ENCODE measurements at regions not wholly inside any gene's neighbourhood (a gene's known extent, or its start where the extent isn't known, plus 50 kb on each side); places are given as distances from the start of the nearest gene placed in this dataset.
A peak's percentile ranks its signal among the peaks of the same experiment; 100 is the strongest.

GRCh38 chr13:23074075-23074828 lies 106.5 kb upstream of the SGCG start:
- no peak overlapping the region for H3K27ac ChIP-seq
- ATAC-seq: peak in 1 of 4 donors; percentile 86
- peaks cover 0 to 9% (median 0%) of the 10 kb centered on the region in 12 donors for H3K9me3 ChIP-seq
- TF ChIP-seq CTCF (IDR thresholded peaks at IDR 0.05): no peak
- TF ChIP-seq POLR2A (IDR thresholded peaks at IDR 0.05): no peak
- no peaks in the 10 kb centered on the region for H3K36me3 ChIP-seq
- 57 to 67% (median 58%) methylated on average over 5 of the region's 5 CpGs for WGBS, 4 donors
- H3K27me3 ChIP-seq: peaks cover 0 to 4% (median 0%) of the 10 kb centered on the region in 9 donors
- no peak for DNase-seq
- intact Hi-C loops (cut with DNase I): no loop called here
- no peaks in the 10 kb centered on the region for H3K4me1 ChIP-seq
- H3K4me3 ChIP-seq: no peak overlapping the region

GRCh38 chr13:23081220-23081619 lies 99.6 kb upstream of the SGCG start:
- Histone ChIP-seq H3K4me1 (no peaks in the 10 kb centered on the region), H3K4me3 (no peak overlapping the region), H3K36me3 (no peaks in the 10 kb centered on the region), H3K27me3 (peaks cover 0 to 4% (median 0%) of the 10 kb centered on the region in 9 donors), H3K27ac (no peak overlapping the region), H3K9me3 (no peaks in the 10 kb centered on the region)
- intact Hi-C loops (cut with DNase I): no loop called here
- no peak for DNase-seq
- TF ChIP-seq POLR2A (IDR thresholded peaks at IDR 0.05): no peak
- no peak for ATAC-seq
- WGBS, 4 donors: 79 to 89% (median 85%) methylated on average over 5 of the region's 5 CpGs

- Histone ChIP-seq H3K4me3 (no peak overlapping the region), H3K36me3 (no peaks in the 10 kb centered on the region), H3K27ac (no peak overlapping the region), H3K27me3 (peaks cover 0 to 4% (median 0%) of the 10 kb centered on the region in 9 donors), H3K9me3 (no peaks in the 10 kb centered on the region), H3K4me1 (no peaks in the 10 kb centered on the region)
- ATAC-seq (no peak), DNase-seq (no peak)
- no peak for TF ChIP-seq CTCF (IDR thresholded peaks at IDR 0.05)
- no peak for TF ChIP-seq POLR2A (IDR thresholded peaks at IDR 0.05)
- intact Hi-C loops (cut with DNase I): no loop called here
- WGBS, 4 donors: 42 to 55% (median 48%) methylated on average over 7 of the region's 7 CpGs
Observed at GRCh38 chr13:23081901-23082300, 98.9 kb upstream of the SGCG start.

- Histone ChIP-seq H3K27ac (no peak overlapping the region), H3K27me3 (no peaks in the 10 kb centered on the region), H3K9me3 (no peaks in the 10 kb centered on the region), H3K36me3 (no peaks in the 10 kb centered on the region), H3K4me1 (no peaks in the 10 kb centered on the region), H3K4me3 (no peak overlapping the region)
- intact Hi-C loops (cut with DNase I): no loop called here
- 46 to 65% (median 58%) methylated on average over 2 of the region's 2 CpGs for WGBS, 4 donors
- ATAC-seq: peak in 1 of 4 donors; percentile 31
- DNase-seq: no peak
- no peak for TF ChIP-seq POLR2A (IDR thresholded peaks at IDR 0.05)
- no peak for TF ChIP-seq CTCF (IDR thresholded peaks at IDR 0.05)
Observed at GRCh38 chr13:23086968-23087623, 93.7 kb upstream of the SGCG start.
